Natural killer cell treated with Interleukin-12 subunit alpha and Interleukin-12 subunit beta and Interleukin-15 and Interleukin-18, amount 100 ng/mL, for 72 hours (primary cell): ENCODE measurements at regions not wholly inside any gene's neighbourhood (a gene's known extent, or its start where the extent isn't known, plus 50 kb on each side); places are given as distances from the start of the nearest gene placed in this dataset.
"Not testable (repeated sequence)": the region's sequence is repeated elsewhere in the genome, so short reads cannot be mapped to it uniquely, and the experiment has no call there.

Experiments used
- ATAC-seq, 2 donors: fragments of 150-1000 bp; cut with Tn5 transposase in 1 of 2; sonication (Bioruptor Pico), chemical (Tn5 transposase) in 1 of 2; 2 replicates each; pipeline ENCODE4 v1.10.0; 2021
- DNase-seq: peaks from one replicate; pipeline ENCODE4 v3.0.0; 2022; ENCODE audit warnings: low spot score
- H3K27ac Mint-ChIP-seq, 2 donors: 1 replicate in 1 of 2; 2 replicates in 1 of 2; pipeline ENCODE4 v1.8.0; 2022; ENCODE audit warnings: mixed read lengths in 2 of 2, mild to moderate bottlenecking in 1 of 2, moderate library complexity in 1 of 2
- H3K27me3 Mint-ChIP-seq, 2 donors: 1 replicate in 1 of 2; 2 replicates in 1 of 2; pipeline ENCODE4 v1.8.0; 2022; ENCODE audit warnings: mixed read lengths in 2 of 2
- H3K36me3 Mint-ChIP-seq: one replicate; pipeline ENCODE4 v1.8.0; 2022; ENCODE audit warnings: mixed read lengths
- H3K4me1 Mint-ChIP-seq, 2 donors: 1 replicate in 1 of 2; 2 replicates in 1 of 2; pipeline ENCODE4 v1.8.0; 2022; ENCODE audit warnings: low read depth in 2 of 2, mixed read lengths in 2 of 2, mild to moderate bottlenecking in 1 of 2
- H3K4me3 Mint-ChIP-seq: one replicate; pipeline ENCODE4 v1.8.0; 2022; ENCODE audit warnings: mixed read lengths
- H3K9me3 Mint-ChIP-seq: 2 replicates; pipeline ENCODE4 v1.8.0; 2022; ENCODE audit warnings: mixed read lengths

DNA sequence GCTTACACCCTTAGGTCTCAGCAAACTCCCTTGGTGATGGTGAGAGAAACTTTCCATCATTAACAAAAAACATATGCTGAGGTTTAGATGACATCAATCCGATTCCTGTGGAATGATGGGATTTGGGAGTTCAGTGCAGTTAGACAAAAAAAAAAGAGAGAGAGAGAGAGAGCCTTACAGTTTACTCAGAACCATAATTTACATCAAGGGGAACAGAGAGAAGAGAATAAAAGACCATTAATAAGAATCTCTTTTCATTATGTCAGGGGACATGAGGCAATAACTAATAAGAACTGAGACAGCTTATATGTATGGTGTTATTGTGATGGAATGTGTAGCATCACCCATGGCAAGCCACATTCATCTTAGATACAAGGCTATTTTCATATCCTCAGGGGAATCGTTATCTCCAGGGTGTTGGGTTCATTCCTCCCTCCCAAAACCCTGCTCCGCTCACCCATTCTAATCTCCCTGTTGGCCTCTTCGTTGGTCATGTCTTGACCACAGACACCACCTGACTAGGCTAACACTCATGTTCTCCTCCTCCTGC, 175.7 kb upstream of the MXRA5 start:
- DNase-seq (no peak), ATAC-seq (no peak)
- H3K4me1 Mint-ChIP-seq, result no peaks in the 10 kb centered on the region
- peaks cover 0 to 9% of the 10 kb centered on the region in 2 donors for H3K27me3 Mint-ChIP-seq
- H3K9me3 Mint-ChIP-seq, result no peaks in the 10 kb centered on the region
- no peak overlapping the region for H3K27ac Mint-ChIP-seq
- H3K4me3 Mint-ChIP-seq, result no peak overlapping the region
- H3K36me3 Mint-ChIP-seq, result no peaks in the 10 kb centered on the region

DNA sequence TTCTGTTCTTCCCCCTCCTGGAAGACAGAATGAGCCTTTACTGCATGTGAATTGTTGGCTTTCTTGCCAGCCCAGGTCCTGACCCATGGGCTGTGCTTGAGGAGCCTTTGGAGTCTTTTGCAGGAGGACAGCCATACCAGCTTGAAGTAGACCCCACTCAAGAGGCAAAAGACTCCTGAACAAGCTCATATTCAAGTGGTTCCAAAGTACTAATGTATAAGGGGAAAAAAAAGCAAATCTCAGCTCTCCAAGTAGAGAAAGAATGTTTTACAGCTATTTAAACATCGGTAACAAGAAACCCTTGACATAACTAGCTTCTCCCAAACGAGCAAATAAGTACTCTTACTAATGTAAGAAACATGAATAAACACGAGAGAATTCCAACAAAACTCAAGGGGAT, 174.9 kb upstream of the MXRA5 start:
- peaks cover 0 to 9% of the 10 kb centered on the region in 2 donors for H3K27me3 Mint-ChIP-seq
- H3K4me3 Mint-ChIP-seq, result no peak overlapping the region
- DNase-seq, result no peak
- no peaks in the 10 kb centered on the region for H3K36me3 Mint-ChIP-seq
- ATAC-seq, result no peak
- H3K4me1 Mint-ChIP-seq, result no peaks in the 10 kb centered on the region
- no peaks in the 10 kb centered on the region for H3K9me3 Mint-ChIP-seq
- no peak overlapping the region for H3K27ac Mint-ChIP-seq

DNA sequence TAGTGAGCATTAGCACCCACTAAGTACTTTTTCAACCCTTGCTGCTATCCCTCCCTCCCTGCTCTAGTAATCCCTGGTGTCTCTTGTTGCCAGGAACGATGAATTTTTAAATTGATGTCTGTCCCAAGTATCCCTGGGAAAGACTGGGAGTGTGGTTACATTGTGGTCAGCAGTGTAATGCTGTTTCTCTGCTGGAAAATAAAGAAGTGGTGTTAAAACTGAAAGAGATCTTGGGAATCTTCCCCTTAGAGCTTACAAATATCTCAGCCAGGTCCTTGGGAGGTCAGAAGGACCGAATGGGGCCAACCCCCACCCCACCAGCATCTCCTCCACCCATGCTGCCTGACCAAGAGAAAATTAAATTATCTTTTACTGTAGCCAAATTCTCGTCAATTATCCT, 174.5 kb upstream of the MXRA5 start:
- H3K9me3 Mint-ChIP-seq, result no peaks in the 10 kb centered on the region
- DNase-seq, result no peak
- H3K27me3 Mint-ChIP-seq, result peaks cover 0 to 9% of the 10 kb centered on the region in 2 donors
- no peaks in the 10 kb centered on the region for H3K4me1 Mint-ChIP-seq
- no peak overlapping the region for H3K4me3 Mint-ChIP-seq
- ATAC-seq, result no peak
- no peaks in the 10 kb centered on the region for H3K36me3 Mint-ChIP-seq
- H3K27ac Mint-ChIP-seq, result no peak overlapping the region

DNA sequence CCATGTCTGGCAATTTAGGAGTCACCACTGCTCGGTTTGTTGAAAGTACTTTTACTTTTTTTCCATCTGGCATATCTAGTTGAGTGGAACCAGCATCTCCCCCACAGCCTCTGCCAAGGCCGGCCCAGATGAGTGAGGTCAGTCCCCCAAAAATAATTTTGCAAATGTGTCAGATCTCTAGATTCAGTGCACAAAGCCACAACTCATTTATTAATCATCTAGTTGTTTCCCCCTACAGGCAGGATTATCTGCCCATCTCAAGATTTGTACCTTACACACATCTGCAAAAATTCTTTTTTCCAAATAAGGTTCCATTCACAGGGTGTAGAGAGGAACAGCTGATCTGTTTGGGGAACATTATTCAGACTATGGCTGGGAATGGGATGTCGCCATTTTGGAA, 174.0 kb upstream of the MXRA5 start:
- Mint-ChIP-seq H3K36me3 (no peaks in the 10 kb centered on the region), H3K4me1 (no peaks in the 10 kb centered on the region), H3K27ac (no peak overlapping the region), H3K27me3 (peaks cover 0 to 9% of the 10 kb centered on the region in 2 donors), H3K9me3 (no peaks in the 10 kb centered on the region), H3K4me3 (no peak overlapping the region)
- no peak for ATAC-seq
- no peak for DNase-seq

DNA sequence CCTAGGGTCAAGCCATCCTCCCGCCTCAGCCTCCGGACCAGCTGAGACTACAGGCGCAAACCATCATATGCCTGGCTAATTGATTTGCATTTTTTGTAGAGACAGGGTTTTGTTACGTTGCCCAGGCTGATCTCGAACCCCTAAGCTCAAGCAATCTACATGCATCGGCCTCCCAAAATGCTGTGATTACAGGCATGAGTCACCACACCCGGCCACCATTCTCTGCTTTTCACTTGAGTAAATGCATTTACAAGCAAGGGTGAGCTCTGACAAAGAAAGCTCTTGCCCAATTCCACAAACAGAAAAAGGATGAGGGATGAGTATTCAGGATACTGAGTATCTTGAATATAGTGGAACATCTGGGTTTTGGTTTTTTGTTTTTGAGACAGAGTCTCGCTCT, 172.9 kb upstream of the MXRA5 start:
- not testable (repeated sequence) for H3K4me1 Mint-ChIP-seq, ATAC-seq, H3K36me3 Mint-ChIP-seq, H3K9me3 Mint-ChIP-seq, H3K27ac Mint-ChIP-seq, DNase-seq, H3K27me3 Mint-ChIP-seq, H3K4me3 Mint-ChIP-seq

DNA sequence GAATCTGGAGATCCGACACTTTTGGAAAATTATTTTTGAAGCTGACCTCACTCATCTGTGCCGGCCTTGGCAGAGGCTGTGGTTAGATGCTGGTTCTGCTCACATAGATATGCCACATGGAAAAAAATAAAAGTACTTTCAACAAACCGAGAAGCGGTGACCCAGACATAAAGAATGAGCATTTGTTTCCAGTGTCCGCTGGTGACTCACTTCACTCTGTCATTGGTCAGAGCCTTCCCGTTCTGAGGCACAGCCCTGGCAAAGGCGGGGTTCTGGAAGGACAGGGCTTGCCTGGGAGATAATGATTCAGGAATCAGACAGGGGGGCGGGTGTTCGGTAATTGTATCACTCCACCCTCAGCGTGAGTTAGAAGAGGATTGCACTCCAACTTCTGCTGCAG, 172.4 kb upstream of the MXRA5 start:
- no peak for ATAC-seq
- Mint-ChIP-seq H3K4me1 (no peaks in the 10 kb centered on the region), H3K4me3 (no peak overlapping the region), H3K27me3 (peaks cover 0 to 9% of the 10 kb centered on the region in 2 donors), H3K27ac (no peak overlapping the region), H3K9me3 (no peaks in the 10 kb centered on the region), H3K36me3 (no peaks in the 10 kb centered on the region)
- no peak for DNase-seq

DNA sequence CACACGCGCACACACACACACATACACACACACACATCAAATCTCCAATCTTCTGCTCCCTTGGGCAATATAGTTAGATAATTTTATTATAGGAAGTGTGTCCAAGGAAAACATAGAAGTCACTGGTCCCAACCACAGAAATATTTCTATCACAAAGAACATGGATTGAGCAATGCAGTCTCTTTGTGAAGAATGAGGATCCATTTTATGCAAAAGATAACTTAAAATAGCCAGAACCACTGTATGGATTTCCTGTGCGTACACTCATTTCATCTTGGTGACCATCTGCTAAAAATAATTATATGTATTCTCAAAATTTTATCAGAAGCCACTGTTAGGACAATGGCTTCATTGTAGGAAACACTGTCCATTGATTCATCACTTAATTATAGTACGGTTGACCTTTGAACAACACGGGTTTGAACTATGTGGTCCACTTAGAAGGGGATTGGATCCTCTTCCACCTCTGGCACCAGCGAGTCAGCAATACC, 169.6 kb upstream of the MXRA5 start:
- Mint-ChIP-seq H3K4me1 (no peaks in the 10 kb centered on the region), H3K27me3 (peaks cover 0 to 11% of the 10 kb centered on the region in 2 donors), H3K36me3 (no peaks in the 10 kb centered on the region), H3K4me3 (no peak overlapping the region), H3K27ac (no peak overlapping the region), H3K9me3 (no peaks in the 10 kb centered on the region)
- no peak for DNase-seq
- no peak for ATAC-seq

DNA sequence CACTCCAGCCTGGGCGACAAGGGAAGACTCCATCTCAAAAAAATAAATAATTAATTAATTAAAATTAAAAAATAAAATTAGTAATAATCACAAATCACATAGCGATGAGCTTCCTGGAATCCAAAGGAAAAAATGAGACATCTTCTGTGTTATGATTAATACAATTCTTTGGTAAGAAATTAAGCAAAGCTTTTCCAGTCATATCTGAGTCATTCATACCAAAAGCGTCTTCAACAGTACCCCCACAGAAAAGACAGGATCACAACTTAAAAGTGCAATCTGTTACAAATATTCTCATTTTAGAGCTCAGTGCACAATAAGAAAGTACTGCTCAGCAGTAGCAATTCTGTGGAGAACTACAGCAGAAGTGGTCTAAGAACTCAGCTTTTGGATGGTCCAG, 168.5 kb upstream of the MXRA5 start:
- H3K4me1 Mint-ChIP-seq, result no peaks in the 10 kb centered on the region
- no peak for DNase-seq
- peaks cover 0 to 10% of the 10 kb centered on the region in 2 donors for H3K27me3 Mint-ChIP-seq
- H3K4me3 Mint-ChIP-seq, result no peak overlapping the region
- no peak overlapping the region for H3K27ac Mint-ChIP-seq
- H3K9me3 Mint-ChIP-seq, result no peaks in the 10 kb centered on the region
- H3K36me3 Mint-ChIP-seq, result no peaks in the 10 kb centered on the region
- ATAC-seq, result no peak

DNA sequence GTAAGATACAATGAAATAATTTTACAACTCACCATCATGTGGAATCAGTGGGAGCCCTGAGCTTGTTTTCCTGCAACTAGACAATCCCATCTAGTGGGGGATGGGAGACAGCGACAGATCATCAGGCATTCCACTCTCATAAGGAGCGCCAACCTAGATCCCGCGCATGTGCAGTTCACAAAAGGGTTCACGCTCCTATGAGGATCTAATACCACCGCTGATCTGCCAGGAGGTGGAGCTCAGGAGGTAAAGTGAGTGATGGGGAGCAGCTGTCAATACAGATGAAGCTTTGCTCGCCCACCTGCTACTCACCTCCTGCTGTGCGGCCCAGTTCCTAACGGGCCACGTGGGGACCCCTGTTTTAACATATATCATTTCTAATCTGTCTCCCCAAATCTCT, 165.7 kb upstream of the MXRA5 start:
- not testable (repeated sequence) for H3K4me1 Mint-ChIP-seq, H3K27me3 Mint-ChIP-seq, H3K4me3 Mint-ChIP-seq, ATAC-seq, DNase-seq, H3K36me3 Mint-ChIP-seq, H3K27ac Mint-ChIP-seq, H3K9me3 Mint-ChIP-seq

DNA sequence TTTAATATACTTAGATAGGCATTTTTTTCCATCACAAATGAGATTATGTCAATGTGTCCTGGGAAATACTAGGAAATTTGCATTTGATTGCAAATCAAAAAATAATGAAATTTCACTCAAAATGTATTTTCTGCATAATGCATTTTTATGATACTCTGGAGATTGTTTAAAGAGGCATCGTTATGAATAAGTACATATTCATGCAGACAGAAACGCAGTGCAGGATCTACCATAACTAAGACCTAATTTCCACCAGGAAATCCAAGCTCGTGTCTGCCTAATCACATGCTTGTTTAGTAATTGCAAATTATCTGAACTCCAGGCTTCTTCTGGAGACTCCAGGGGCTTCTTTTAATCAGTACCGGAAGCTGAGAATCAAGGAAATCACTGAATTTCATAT, 163.5 kb upstream of the MXRA5 start:
- no peaks in the 10 kb centered on the region for H3K9me3 Mint-ChIP-seq
- no peaks in the 10 kb centered on the region for H3K36me3 Mint-ChIP-seq
- no peak for DNase-seq
- no peak overlapping the region for H3K4me3 Mint-ChIP-seq
- no peaks in the 10 kb centered on the region for H3K4me1 Mint-ChIP-seq
- peaks cover 0 to 8% of the 10 kb centered on the region in 2 donors for H3K27me3 Mint-ChIP-seq
- no peak overlapping the region for H3K27ac Mint-ChIP-seq
- no peak for ATAC-seq

DNA sequence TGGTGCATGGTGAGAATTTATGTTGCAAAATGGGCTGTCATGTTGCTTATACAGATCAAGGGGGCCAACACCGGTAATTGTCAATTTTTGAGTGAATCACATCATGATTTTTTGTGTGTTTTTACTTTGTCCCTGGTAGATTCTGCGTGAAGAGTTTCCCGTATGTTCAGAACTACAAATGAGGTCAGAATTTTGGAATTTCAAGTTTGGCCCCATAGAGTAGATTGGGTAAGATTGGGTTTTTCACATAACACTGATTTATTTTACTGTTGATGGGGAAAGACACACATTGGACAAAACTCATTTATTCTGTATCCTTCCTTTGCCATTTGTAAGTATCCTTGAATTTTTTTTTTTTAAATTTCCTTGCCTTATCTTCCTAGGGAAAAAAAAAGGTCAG, 158.5 kb upstream of the MXRA5 start:
- no peak overlapping the region for H3K4me3 Mint-ChIP-seq
- H3K27me3 Mint-ChIP-seq, result peaks cover 6 to 16% of the 10 kb centered on the region in 2 donors
- no peaks in the 10 kb centered on the region for H3K4me1 Mint-ChIP-seq
- DNase-seq, result no peak
- no peaks in the 10 kb centered on the region for H3K9me3 Mint-ChIP-seq
- H3K27ac Mint-ChIP-seq, result no peak overlapping the region
- no peaks in the 10 kb centered on the region for H3K36me3 Mint-ChIP-seq
- ATAC-seq, result no peak

DNA sequence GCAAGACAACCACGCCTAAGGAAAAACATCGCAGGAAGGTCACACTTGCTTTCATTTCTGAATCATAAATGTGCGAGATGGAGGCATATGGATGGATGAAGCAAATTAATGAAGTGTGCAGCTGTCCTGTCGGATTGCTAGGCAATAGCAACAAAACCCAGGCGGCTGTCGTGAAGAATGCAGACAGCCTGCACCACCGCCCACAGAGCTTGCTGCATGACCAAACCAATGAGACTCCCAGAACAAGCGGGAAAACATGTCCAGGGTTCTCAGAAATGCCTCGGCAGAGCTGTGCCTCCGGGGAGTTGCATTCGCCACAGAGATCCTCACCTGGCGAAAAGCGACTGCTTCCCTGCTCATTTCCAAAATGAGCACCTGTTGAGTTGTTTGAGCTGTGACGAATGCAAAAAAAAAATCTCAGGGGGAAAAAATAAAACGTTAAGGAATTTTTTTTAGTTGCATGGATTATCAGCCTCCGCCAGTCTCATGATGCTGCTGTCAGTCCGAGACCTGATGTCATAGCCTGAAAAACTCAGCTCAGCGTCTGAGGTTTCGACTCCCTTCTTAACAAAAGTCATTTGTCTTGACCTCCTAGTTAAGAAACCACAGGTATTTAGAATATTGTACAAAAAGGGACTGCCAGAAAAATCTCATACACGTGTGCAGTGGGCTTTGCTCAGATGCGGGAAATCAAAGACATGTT, 155.5 kb upstream of the MXRA5 start:
- DNase-seq, result no peak
- Mint-ChIP-seq H3K27ac (no peak overlapping the region), H3K4me3 (no peak overlapping the region), H3K27me3 (peaks cover 18 to 25% of the 10 kb centered on the region in 2 donors), H3K9me3 (peaks cover 2% of the 10 kb centered on the region), H3K36me3 (peaks cover 4% of the 10 kb centered on the region), H3K4me1 (no peaks in the 10 kb centered on the region)
- ATAC-seq, result no peak

DNA sequence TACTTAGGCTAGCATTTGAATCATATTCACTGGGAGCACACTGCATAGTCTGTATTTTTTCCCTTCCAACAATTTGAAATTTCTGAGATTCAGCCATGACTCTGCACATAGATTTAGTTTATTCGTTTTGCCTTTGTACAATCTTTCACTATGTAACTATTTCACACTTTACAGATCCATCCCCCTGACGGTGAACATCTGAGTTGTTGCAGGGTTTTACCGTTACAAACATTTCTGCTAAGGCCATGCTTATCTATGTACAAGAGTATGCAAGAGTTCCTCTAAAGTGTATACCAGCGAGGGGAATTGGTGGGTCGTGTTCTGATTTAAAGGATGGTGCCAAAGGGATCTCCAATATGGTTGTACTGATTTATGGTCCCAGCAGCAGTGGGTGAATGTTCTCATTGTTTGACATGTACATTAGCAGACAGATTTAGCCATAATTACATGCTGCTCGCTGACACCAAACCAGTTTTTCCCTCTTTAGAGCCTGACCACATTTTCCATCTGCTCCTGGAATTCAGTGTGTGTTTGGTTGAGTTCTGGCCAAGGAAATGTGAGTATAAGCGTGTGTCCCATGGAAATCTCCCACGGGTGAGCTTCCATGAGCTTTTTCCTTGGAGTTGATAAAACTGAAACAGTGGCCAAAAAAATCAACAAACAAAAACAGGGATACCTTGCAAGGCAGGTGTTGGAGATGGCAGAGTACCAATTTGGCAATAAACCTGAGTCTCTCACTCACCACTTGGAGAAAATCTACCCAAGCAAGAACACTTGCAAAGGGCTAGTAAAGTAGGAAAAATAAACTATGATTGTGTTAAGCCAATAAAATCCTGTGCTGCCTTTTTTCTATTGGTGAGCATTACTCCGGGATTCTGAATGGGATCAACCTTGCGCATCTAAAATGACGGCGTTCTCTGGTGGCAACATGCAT, 149.7 kb upstream of the MXRA5 start:
- H3K36me3 Mint-ChIP-seq, H3K4me1 Mint-ChIP-seq, DNase-seq, H3K4me3 Mint-ChIP-seq, H3K27ac Mint-ChIP-seq, ATAC-seq, H3K9me3 Mint-ChIP-seq: not testable (repeated sequence)
- peaks cover 16 to 18% of the 10 kb centered on the region in 2 donors for H3K27me3 Mint-ChIP-seq

DNA sequence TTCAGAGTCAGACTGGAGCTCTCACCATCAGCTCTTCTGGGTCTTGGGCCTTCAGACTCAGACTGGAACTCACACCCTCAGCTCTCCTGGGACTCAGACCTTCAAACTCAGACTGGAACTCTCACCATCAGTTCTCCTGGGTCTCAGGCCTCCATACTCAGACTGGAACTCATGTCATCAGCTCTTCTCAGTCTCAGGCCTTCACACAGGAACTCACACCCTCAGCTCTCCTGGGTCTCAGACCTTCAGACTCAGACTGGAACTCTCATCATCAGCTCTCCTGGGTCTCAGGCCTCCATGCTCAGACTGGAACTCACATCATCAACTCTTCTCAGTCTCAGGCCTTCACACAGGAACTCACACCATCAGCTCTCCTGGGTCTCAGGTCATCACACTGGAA, 147.2 kb upstream of the MXRA5 start:
- peaks cover 8 to 13% of the 10 kb centered on the region in 2 donors for H3K27me3 Mint-ChIP-seq
- ATAC-seq (peak; percentile 87 to 88), DNase-seq (no peak)
- peak overlapping the region; percentile 42 for H3K4me3 Mint-ChIP-seq
- peaks cover 5 to 8% of the 10 kb centered on the region in 2 donors for H3K4me1 Mint-ChIP-seq
- H3K9me3 Mint-ChIP-seq, result peaks cover 6% of the 10 kb centered on the region
- peak overlapping the region in 1 of 2 donors; percentile 51 for H3K27ac Mint-ChIP-seq
- peaks cover 4% of the 10 kb centered on the region for H3K36me3 Mint-ChIP-seq
